H9 (cell line): ENCODE measurements at regions not wholly inside any gene's neighbourhood (a gene's known extent, or its start where the extent isn't known, plus 50 kb on each side); places are given as distances from the start of the nearest gene placed in this dataset.

Source experiments
- DNase-seq: peaks from one replicate; pipeline ENCODE4 v3.0.0-alpha.2; 2017
- H2AFZ ChIP-seq: one replicate; pipeline ENCODE4 v1.6.1; 2013; ENCODE audit warnings: mild to moderate bottlenecking, low read length, control low read depth, moderate library complexity
- H2AK5ac ChIP-seq: 2 replicates; pipeline ENCODE4 v1.6.1; 2013; ENCODE audit warnings: low read length, control low read depth, mixed read lengths; ENCODE audit not compliant: insufficient read length
- H2BK120ac ChIP-seq: one replicate; pipeline ENCODE4 v1.6.1; 2013; ENCODE audit warnings: low read depth, mild to moderate bottlenecking, low read length, control low read depth, inconsistent platforms; ENCODE audit not compliant: poor library complexity, severe bottlenecking
- H2BK12ac ChIP-seq: 2 replicates; pipeline ENCODE4 v1.6.1; 2013; ENCODE audit warnings: low read length, control low read depth, mixed read lengths, low read depth; ENCODE audit not compliant: insufficient read length
- H2BK15ac ChIP-seq: 2 replicates; pipeline ENCODE4 v1.6.1; 2013; ENCODE audit warnings: low read depth, low read length, control low read depth
- H2BK20ac ChIP-seq: one replicate; pipeline ENCODE4 v1.6.1; 2013; ENCODE audit warnings: low read depth, mild to moderate bottlenecking, low read length, control low read depth, inconsistent platforms; ENCODE audit not compliant: poor library complexity, severe bottlenecking
- H2BK5ac ChIP-seq: 2 replicates; pipeline ENCODE4 v1.6.1; 2013; ENCODE audit warnings: low read length, control low read depth, mixed read lengths; ENCODE audit not compliant: insufficient read length
- H3K14ac ChIP-seq: 2 replicates; pipeline ENCODE4 v1.6.1; 2013; ENCODE audit warnings: low read length, control low read depth; ENCODE audit not compliant: insufficient read depth
- H3K18ac ChIP-seq: 2 replicates; pipeline ENCODE4 v1.6.1; 2013; ENCODE audit warnings: low read depth, mild to moderate bottlenecking, mixed read lengths, low read length, control low read depth; ENCODE audit not compliant: insufficient read length
- H3K23ac ChIP-seq: 2 replicates; pipeline ENCODE4 v1.6.1; 2013; ENCODE audit warnings: low read length, control low read depth, mixed read lengths, low read depth; ENCODE audit not compliant: insufficient read length
- H3K23me2 ChIP-seq: 2 replicates; pipeline ENCODE4 v1.6.1; 2013; ENCODE audit warnings: low read depth, mild to moderate bottlenecking, mixed read lengths, low read length, control low read depth; ENCODE audit not compliant: insufficient read length, poor library complexity, severe bottlenecking
- H3K27ac ChIP-seq: 2 replicates; pipeline ENCODE4 v1.5.1; 2013; ENCODE audit warnings: low read length, control low read depth, mixed read lengths, low read depth; ENCODE audit not compliant: insufficient read length
- H3K27me3 ChIP-seq: 2 replicates; pipeline ENCODE4 v1.6.1; 2013; ENCODE audit warnings: low read length, control low read depth, inconsistent platforms; ENCODE audit not compliant: insufficient read depth
- H3K4ac ChIP-seq: 2 replicates; pipeline ENCODE4 v1.6.1; 2013; ENCODE audit warnings: low read depth, mild to moderate bottlenecking, control low read depth, inconsistent platforms, low read length, moderate library complexity
- H3K4me1 ChIP-seq: 2 replicates; pipeline ENCODE4 v1.6.1; 2013; ENCODE audit warnings: low read length, control low read depth, inconsistent platforms; ENCODE audit not compliant: insufficient read depth
- H3K4me2 ChIP-seq: 2 replicates; pipeline ENCODE4 v1.6.1; 2013; ENCODE audit warnings: low read length, control low read depth, mixed read lengths; ENCODE audit not compliant: insufficient read length, insufficient read depth
- H3K56ac ChIP-seq: 2 replicates; pipeline ENCODE4 v1.6.1; 2013; ENCODE audit warnings: low read depth, mild to moderate bottlenecking, mixed read lengths, low read length, control low read depth; ENCODE audit not compliant: insufficient read length
- H3K79me1 ChIP-seq: 2 replicates; pipeline ENCODE4 v1.6.1; 2013; ENCODE audit warnings: low read depth, mild to moderate bottlenecking, moderate library complexity, low read length, control low read depth, inconsistent platforms; ENCODE audit not compliant: insufficient read depth, poor library complexity, severe bottlenecking
- H3K79me2 ChIP-seq: 2 replicates; pipeline ENCODE4 v1.6.1; 2013; ENCODE audit warnings: low read length, control low read depth, inconsistent platforms; ENCODE audit not compliant: insufficient read depth
- H3K9ac ChIP-seq: 2 replicates; pipeline ENCODE4 v1.6.1; 2013; ENCODE audit warnings: low read length, control low read depth, mixed read lengths; ENCODE audit not compliant: insufficient read length; ENCODE audit errors: extremely low read depth
- H3K9me3 ChIP-seq: one replicate; pipeline ENCODE4 v1.6.1; 2013; ENCODE audit warnings: low read depth, low read length, inconsistent platforms; ENCODE audit not compliant: control insufficient read depth
- H3T11ph ChIP-seq: one replicate; pipeline ENCODE4 v1.6.1; 2013; ENCODE audit warnings: mild to moderate bottlenecking, low read length, control low read depth, inconsistent platforms
- H4K20me1 ChIP-seq: one replicate; pipeline ENCODE4 v1.6.1; 2013; ENCODE audit not compliant: control insufficient read depth, insufficient read length, insufficient read depth
- H4K5ac ChIP-seq: 2 replicates; pipeline ENCODE4 v1.6.1; 2013; ENCODE audit warnings: low read depth, mild to moderate bottlenecking, mixed read lengths, low read length, control low read depth; ENCODE audit not compliant: insufficient read length
- H4K8ac ChIP-seq: replicated peaks from 2 replicates; pipeline ENCODE4 v1.6.1; 2013; ENCODE audit warnings: low read length, control low read depth, mixed read lengths, low read depth; ENCODE audit not compliant: insufficient read length
- H4K91ac ChIP-seq: 2 replicates; pipeline ENCODE4 v1.6.1; 2013; ENCODE audit warnings: low read depth, mild to moderate bottlenecking, moderate library complexity, mixed read lengths, low read length, control low read depth; ENCODE audit not compliant: insufficient read length
- H3K27ac Mint-ChIP-seq, 3 experiments: 2 replicates in 2 of 3; 3 replicates in 1 of 3; pipeline ENCODE4 v1.8.0; 2020 to 2021; ENCODE audit warnings: mixed read lengths in 3 of 3, mild to moderate bottlenecking in 1 of 3, moderate library complexity in 1 of 3
- H3K27me3 Mint-ChIP-seq: 2 replicates; pipeline ENCODE4 v1.8.0; 2021; ENCODE audit warnings: low read depth, mild to moderate bottlenecking, moderate library complexity, mixed read lengths
- H3K36me3 Mint-ChIP-seq, 3 experiments: 2 replicates in 2 of 3; 3 replicates in 1 of 3; pipeline ENCODE4 v1.8.0; 2020 to 2021; ENCODE audit warnings: low read depth in 3 of 3, mixed read lengths in 3 of 3; ENCODE audit not compliant: insufficient read depth in 1 of 3
- H3K4me1 Mint-ChIP-seq, 2 experiments: 2 replicates each; pipeline ENCODE4 v1.8.0; 2020; ENCODE audit warnings: mixed read lengths in 2 of 2
- H3K4me3 Mint-ChIP-seq, 2 experiments: 2 replicates in 1 of 2; 3 replicates in 1 of 2; pipeline ENCODE4 v1.8.0; 2020 to 2021; ENCODE audit warnings: mild to moderate bottlenecking in 2 of 2, mixed read lengths in 2 of 2, moderate library complexity in 1 of 2
- H3K9me3 Mint-ChIP-seq, 2 experiments: 2 replicates in 1 of 2; 3 replicates in 1 of 2; pipeline ENCODE4 v1.8.0; 2020; ENCODE audit warnings: mild to moderate bottlenecking in 2 of 2, mixed read lengths in 2 of 2, moderate library complexity in 1 of 2
- CTCF ChIP-seq: fragments of 200-600 bp; sonication (generic); conservative IDR thresholded peaks from 3 replicates; pipeline ENCODE4 v1.8.0; 2021; ENCODE audit warnings: antibody characterized with exemption, mild to moderate bottlenecking
- WGBS: extraction: QIAGEN DNeasy Blood & Tissue Kit; methylation state at CpG from one replicate; pipeline ENCODE4 v1.1.7; 2013; ENCODE audit warnings: missing lambda C conversion rate, low lambda C conversion rate, mixed read lengths; ENCODE audit not compliant: insufficient read length; ENCODE audit errors: extremely low coverage; 5-methylcytosine and 5-hydroxymethylcytosine counted together

GRCh38 chr7:15967121-15967520 is 280.6 kb upstream of the MEOX2 start:
- no peak for DNase-seq
- Histone ChIP-seq H3K9me3 (no peaks in the 10 kb centered on the region), H3K18ac (no peak overlapping the region), H3K4ac (no peak overlapping the region), H2AK5ac (no peak overlapping the region), H3K9ac (no peak overlapping the region), H3K14ac (no peak overlapping the region), H3K56ac (no peak overlapping the region), H2BK12ac (no peak overlapping the region), H2AFZ (no peak overlapping the region), H2BK15ac (no peak overlapping the region), H3K79me2 (no peaks in the 10 kb centered on the region), H3K79me1 (no peaks in the 10 kb centered on the region), H3T11ph (no peak overlapping the region), H2BK120ac (no peak overlapping the region), H3K4me2 (no peak overlapping the region), H2BK5ac (no peak overlapping the region), H3K4me1 (no peaks in the 10 kb centered on the region), H4K8ac (no peak overlapping the region), H4K91ac (no peak overlapping the region), H4K20me1 (no peaks in the 10 kb centered on the region), H3K27ac (no peak overlapping the region), H3K23me2 (no peaks in the 10 kb centered on the region), H3K27me3 (no peaks in the 10 kb centered on the region), H4K5ac (no peak overlapping the region), H3K23ac (no peak overlapping the region), H2BK20ac (no peak overlapping the region)
- H3K27ac Mint-ChIP-seq = no peak overlapping the region
- H3K9me3 Mint-ChIP-seq = no peaks in the 10 kb centered on the region
- no CpG with 5 or more reads among the region's 2 CpGs for WGBS
- no peaks in the 10 kb centered on the region for H3K27me3 Mint-ChIP-seq
- H3K36me3 Mint-ChIP-seq = no peaks in the 10 kb centered on the region
- H3K4me1 Mint-ChIP-seq = no peaks in the 10 kb centered on the region
- TF ChIP-seq CTCF = no peak
- no peak overlapping the region for H3K4me3 Mint-ChIP-seq
